ENCODE measurements at regions not wholly inside any gene's neighbourhood (a gene's known extent, or its start where the extent isn't known, plus 50 kb on each side); places are given as distances from the start of the nearest gene placed in this dataset.

DNA sequence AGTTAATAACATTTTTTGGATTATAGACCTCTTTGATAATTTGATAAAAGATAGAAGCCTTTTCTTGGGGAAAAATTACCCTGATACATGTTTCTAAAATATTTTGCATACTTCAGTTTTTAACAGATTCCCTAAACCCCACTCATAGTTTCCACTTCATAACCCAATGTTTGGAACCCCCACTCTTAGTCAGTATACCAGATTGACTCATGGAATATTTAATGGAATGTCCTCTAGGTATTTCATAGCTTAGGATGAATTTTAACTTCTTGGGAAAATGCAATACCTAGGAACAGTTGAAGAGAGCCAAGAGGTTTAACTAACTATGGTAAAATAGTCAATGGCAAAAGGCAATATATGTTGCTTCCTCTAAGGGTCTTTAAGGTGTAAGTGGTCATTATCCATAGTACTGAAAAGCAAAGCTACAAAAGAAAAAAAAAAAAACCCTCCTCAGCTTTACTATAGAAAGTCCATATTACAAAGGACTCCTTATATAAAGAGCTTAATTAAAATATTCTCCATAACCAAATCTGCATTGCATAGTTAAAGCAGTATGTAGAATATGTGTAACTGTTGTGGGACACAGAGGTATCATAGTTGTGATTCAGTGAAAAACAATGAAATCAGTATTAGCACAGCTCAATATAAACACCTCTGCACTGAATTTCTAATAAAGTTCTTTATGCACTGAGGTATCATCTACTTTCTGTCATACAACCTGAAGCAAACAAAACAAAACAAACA lies 159.9 kb downstream of the PCDH7 start:
- DNase-seq, result no peak

DNA sequence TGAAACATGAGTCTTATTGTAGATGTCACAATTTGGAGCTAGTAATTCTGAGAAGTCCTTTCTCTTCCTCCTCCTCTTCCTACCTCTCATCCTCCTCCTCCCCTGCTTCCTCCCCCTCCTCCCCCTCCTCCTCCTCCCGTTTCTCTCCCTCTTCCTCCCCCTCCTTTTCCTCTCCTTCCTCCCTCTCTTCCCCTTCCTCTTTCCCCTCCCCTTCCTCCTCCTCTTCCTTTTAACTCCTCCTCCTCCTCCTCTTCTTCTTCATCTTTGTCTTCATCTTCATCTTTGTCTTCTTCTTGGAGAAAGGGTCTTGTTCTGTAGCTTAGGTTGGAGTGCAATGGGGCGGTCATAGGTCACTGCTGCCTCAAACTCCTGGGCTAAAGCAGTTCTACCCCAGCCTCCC lies 161.8 kb downstream of the PCDH7 start:
- DNase-seq, result no peak

- DNase-seq, result no peak
Measured at GRCh38 chr4:30882443-30882842, 162.3 kb downstream of the PCDH7 start.

DNA sequence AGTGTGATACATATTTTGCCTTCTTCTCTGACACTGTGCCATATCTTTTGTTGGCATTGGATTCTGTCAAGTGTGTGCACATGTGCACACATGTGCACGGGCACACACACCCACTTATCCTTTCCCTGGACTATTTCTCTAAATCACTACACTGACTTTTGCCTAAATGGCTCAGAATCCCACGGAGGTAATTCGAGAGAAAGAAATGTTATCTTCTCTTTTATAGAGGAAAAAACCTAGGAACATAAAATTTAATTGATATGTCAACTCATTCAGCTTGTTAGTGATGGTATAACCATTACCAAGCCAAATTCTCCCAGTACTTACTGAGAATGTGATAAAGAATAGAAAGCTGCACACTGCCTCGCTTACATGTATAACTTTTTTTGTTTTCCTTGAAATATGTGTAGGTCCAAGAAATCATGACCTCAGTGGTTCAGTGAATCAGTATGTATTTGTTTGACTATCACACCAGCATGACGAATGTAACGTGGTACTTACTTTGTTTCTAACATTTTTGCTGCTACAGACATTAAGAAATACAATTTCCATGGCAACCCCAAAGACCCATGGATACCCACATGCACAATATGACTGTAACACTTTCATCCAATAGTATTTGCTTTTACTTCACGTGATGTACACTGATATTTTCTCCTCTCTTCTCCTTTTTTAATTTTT lies 163.0 kb downstream of the PCDH7 start:
- no peak for DNase-seq

- no peak for DNase-seq
Measured at GRCh38 chr4:30901461-30902451, 181.6 kb downstream of the PCDH7 start.

GRCh38 chr4:30903502-30904214 lies 183.5 kb downstream of the PCDH7 start:
- DNase-seq, result no peak

GRCh38 chr4:30904215-30904555 lies 184.0 kb downstream of the PCDH7 start:
- DNase-seq, result no peak

DNA sequence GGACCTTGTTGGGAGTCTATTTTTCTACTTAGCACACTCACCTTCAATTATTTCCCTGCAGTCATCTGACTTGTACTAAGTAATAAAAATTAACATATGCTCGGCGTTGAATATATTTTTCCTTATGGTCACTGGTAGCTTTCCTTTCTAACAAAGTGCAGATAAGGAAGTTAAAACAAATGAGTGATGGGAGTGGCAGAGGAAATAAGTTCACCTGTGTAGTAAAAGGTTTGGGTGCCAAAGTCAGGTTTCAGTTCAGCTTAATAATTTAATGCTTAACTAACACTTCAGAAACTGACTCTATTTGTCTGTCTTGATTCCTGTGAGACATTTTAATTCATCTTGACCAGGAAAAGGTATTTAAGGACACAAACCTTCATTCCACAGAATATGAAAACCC lies 184.4 kb downstream of the PCDH7 start:
- DNase-seq, result no peak

DNA sequence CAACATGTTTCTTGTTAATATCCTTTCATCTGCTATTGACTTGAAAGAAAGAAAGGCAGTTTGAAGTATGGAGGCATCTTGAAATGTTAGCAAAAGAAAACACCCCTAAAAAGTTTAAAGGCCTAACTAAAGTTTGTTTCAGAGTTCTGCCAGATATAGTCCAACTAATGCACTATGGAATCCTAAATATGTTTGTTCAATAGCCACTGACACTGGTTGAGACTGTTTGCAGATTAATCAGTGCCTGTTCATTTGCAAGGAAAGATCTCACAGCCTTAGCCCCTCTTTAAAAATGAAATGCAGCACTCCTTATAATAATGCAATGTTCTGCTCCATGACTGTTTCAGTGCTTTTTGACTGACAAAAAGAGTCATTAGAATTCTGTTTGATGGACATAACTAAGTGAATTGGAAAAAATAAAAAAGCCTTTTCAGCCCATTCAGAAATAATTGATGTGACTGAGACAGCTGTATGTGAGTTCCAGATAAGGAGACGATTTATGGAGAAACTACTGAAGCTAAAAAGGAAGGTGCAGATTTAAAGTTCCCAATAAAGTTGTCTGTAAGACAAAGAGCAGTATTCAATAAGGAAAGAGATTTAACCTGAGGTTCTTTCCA lies 192.0 kb downstream of the PCDH7 start:
- no peak for DNase-seq

- no peak for DNase-seq
Measured at GRCh38 chr4:30916337-30917274, 196.4 kb downstream of the PCDH7 start.

- DNase-seq, result no peak
Measured at GRCh38 chr4:30917946-30918345, 197.8 kb downstream of the PCDH7 start.

DNA sequence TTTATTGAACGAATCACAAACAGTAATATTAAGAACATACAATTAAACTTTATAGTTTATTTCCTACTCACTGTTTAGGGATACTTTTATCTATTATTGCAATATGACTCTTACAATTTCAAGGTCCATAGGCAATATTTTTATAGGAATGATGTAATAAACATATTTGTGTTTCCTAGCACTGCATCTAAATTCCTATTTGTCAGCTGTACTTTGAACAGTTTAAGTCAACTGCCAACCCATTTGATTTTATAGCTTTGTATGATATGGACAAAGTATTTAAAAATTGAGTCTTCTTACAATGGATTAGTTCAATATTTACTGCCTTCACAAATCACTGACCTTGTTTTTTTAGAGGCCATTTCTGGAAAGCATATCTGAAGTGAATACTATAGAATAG lies 199.3 kb downstream of the PCDH7 start:
- no peak for DNase-seq

- DNase-seq, result no peak
Measured at GRCh38 chr4:30920043-30920442, 199.9 kb downstream of the PCDH7 start.

GRCh38 chr4:30922625-30923024 lies 202.5 kb downstream of the PCDH7 start:
- DNase-seq, result no peak

DNA sequence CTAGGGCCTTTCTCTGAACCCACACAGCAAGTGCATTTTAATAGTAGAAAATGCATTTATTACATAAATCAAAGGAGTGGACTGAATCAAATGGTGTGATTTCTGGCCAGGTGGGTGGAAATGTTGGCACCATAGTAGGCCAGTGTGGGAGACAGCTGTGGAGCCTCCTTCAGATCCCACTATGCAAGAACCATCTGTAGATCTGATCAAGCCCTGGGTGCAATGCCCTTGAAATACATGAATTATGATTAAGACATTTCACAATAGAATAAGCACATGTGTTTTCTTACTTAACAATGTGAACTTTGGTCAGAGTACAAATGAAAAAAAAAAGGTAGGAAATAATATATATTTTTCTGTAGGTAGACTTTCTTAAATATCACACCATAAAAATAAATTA lies 204.3 kb downstream of the PCDH7 start:
- DNase-seq, result no peak

- DNase-seq, result no peak
Measured at GRCh38 chr4:30929649-30930048, 209.5 kb downstream of the PCDH7 start.

DNA sequence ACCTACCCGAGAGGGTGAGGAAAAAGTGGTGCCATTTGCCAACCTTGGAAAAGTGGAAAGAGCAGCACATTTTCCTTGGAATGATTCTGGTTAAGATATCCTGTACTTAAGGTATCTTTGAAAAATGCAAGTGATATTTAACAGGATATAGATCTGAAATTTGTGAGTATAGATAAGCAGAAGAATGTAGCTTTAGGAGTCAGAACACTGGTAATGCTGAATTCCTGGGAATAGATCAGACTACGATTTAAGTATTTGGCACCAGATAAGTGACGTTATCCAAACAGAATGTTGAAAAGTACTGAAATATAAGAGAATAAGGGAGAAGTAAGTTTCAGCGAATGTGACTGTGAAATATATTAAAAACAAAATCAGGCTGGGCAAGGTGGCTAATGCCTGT lies 210.1 kb downstream of the PCDH7 start:
- no peak for DNase-seq

DNA sequence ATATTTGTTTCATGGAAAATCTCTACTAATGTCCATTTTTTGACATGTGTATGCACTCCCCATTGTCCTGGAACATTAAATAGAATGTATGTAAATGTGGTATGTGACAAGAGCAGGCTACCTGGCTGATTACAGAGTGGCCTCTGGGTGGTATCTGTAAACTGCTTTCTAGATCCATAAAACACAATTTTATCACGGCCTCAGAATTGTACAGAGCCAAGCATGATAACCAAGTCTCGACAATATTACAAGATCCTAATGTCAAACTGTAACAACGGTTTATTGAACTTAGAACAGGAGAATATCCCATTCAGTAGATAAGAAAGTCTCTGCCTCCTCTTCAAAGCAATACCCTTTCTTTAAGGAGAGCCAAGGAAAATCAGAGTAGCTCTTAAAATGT lies 212.4 kb downstream of the PCDH7 start:
- DNase-seq, result no peak

GRCh38 chr4:30939069-30939468 lies 218.9 kb downstream of the PCDH7 start:
- no peak for DNase-seq

DNA sequence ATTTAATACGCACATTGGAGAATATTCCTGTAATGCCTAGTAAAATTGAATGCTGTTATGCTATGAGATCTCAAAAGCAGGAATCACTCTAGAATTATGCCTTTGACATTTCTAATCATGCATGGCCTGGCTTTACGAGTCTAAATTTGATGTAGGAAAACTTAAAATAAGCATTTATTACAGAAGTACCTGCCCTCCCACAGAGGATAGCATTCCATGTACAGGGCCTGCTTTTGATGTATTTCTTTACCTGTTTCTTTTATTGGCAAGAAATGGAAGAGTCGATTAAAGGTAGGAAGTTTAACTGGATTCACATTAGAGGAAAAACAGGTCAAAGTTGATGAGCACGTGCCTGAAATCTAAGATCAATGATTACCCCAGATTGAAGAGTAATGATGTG lies 219.5 kb downstream of the PCDH7 start:
- no peak for DNase-seq

- no peak for DNase-seq
Measured at GRCh38 chr4:30941641-30942040, 221.5 kb downstream of the PCDH7 start.
